Effector memory CD8-positive, alpha-beta T cell (primary cell): ENCODE measurements at regions not wholly inside any gene's neighbourhood (a gene's known extent, or its start where the extent isn't known, plus 50 kb on each side); places are given as distances from the start of the nearest gene placed in this dataset.
"Not testable (repeated sequence)": the region's sequence is repeated elsewhere in the genome, so short reads cannot be mapped to it uniquely, and the experiment has no call there.

Experiments
- ATAC-seq: fragments of 150-1000 bp; cut with Tn5 transposase; replicated peaks from 2 replicates; pipeline ENCODE4 v1.10.0; 2021; ENCODE audit warnings: mild to moderate bottlenecking, moderate library complexity
- DNase-seq, 3 experiments: peaks; one replicate each; pipeline ENCODE4 v3.0.0; 2021
- H3K27ac Mint-ChIP-seq, 2 donors: one replicate each; pipeline ENCODE4 v1.8.0; 2022; ENCODE audit warnings: mild to moderate bottlenecking in 2 of 2, mixed read lengths in 2 of 2, moderate library complexity in 2 of 2
- H3K27me3 Mint-ChIP-seq, 2 donors: one replicate each; pipeline ENCODE4 v1.8.0; 2022; ENCODE audit warnings: mixed read lengths in 2 of 2
- H3K36me3 Mint-ChIP-seq: one replicate; pipeline ENCODE4 v1.8.0; 2022; ENCODE audit warnings: mild to moderate bottlenecking, moderate library complexity, mixed read lengths; ENCODE audit not compliant: insufficient read depth
- H3K4me1 Mint-ChIP-seq, 2 donors: one replicate each; pipeline ENCODE4 v1.8.0; 2022; ENCODE audit warnings: low read depth in 2 of 2, mixed read lengths in 2 of 2
- H3K4me3 Mint-ChIP-seq, 2 donors: one replicate each; pipeline ENCODE4 v1.8.0; 2022; ENCODE audit warnings: mild to moderate bottlenecking in 2 of 2, mixed read lengths in 2 of 2, moderate library complexity in 2 of 2
- H3K9me3 Mint-ChIP-seq, 2 donors: one replicate each; pipeline ENCODE4 v1.8.0; 2022; ENCODE audit warnings: mixed read lengths in 2 of 2

- Mint-ChIP-seq H3K4me1 (peaks cover 53 to 60% of the 10 kb centered on the region in 2 donors), H3K4me3 (peak overlapping the region; percentile 17 to 62), H3K36me3 (peaks cover 6% of the 10 kb centered on the region), H3K27me3 (no peaks in the 10 kb centered on the region), H3K9me3 (peaks cover 0 to 3% of the 10 kb centered on the region in 2 donors), H3K27ac (peak overlapping the region; percentile 23 to 85)
- ATAC-seq = peak; percentile 62
- DNase-seq = peak in 1 of 3 experiments; percentile 17
Observed at GRCh38 chr10:7046615-7047014, 364.2 kb downstream of the SFMBT2 start.

- ATAC-seq (peak; percentile 93), DNase-seq (peak; percentile 42 to 46 (median 45))
- Mint-ChIP-seq H3K4me1 (peaks cover 58 to 63% of the 10 kb centered on the region in 2 donors), H3K27ac (peak overlapping the region; percentile 23 to 26), H3K36me3 (peaks cover 6% of the 10 kb centered on the region), H3K4me3 (peak overlapping the region; percentile 17 to 62), H3K27me3 (no peaks in the 10 kb centered on the region), H3K9me3 (peaks cover 0 to 3% of the 10 kb centered on the region in 2 donors)
Observed at GRCh38 chr10:7045891-7046599, 364.8 kb downstream of the SFMBT2 start.

GRCh38 chr10:7043055-7043653 lies 367.7 kb downstream of the SFMBT2 start:
- Mint-ChIP-seq H3K27ac (peak overlapping the region in 1 of 2 donors; percentile 62), H3K36me3 (peaks cover 6% of the 10 kb centered on the region), H3K27me3 (no peaks in the 10 kb centered on the region), H3K4me3 (peak overlapping the region in 1 of 2 donors; percentile 9), H3K4me1 (peaks cover 73 to 88% of the 10 kb centered on the region in 2 donors), H3K9me3 (no peaks in the 10 kb centered on the region)
- DNase-seq = no peak
- no peak for ATAC-seq

GRCh38 chr10:7042419-7043054 lies 368.3 kb downstream of the SFMBT2 start:
- H3K27ac Mint-ChIP-seq = peak overlapping the region in 1 of 2 donors; percentile 62
- peaks cover 72 to 88% of the 10 kb centered on the region in 2 donors for H3K4me1 Mint-ChIP-seq
- peaks cover 6% of the 10 kb centered on the region for H3K36me3 Mint-ChIP-seq

GRCh38 chr10:7042000-7042399 lies 368.8 kb downstream of the SFMBT2 start:
- DNase-seq (no peak), ATAC-seq (no peak)
- no peak overlapping the region for H3K4me3 Mint-ChIP-seq
- no peaks in the 10 kb centered on the region for H3K27me3 Mint-ChIP-seq
- H3K4me1 Mint-ChIP-seq = peaks cover 69 to 82% of the 10 kb centered on the region in 2 donors
- no peaks in the 10 kb centered on the region for H3K9me3 Mint-ChIP-seq
- H3K27ac Mint-ChIP-seq = peak overlapping the region in 1 of 2 donors; percentile 62
- peaks cover 6% of the 10 kb centered on the region for H3K36me3 Mint-ChIP-seq

More at GRCh38 chr10:7042419-7043054, 368.3 kb downstream of the SFMBT2 start:
- Mint-ChIP-seq H3K27me3 (no peaks in the 10 kb centered on the region), H3K4me3 (peak overlapping the region in 1 of 2 donors; percentile 9), H3K9me3 (no peaks in the 10 kb centered on the region)
- ATAC-seq (no peak), DNase-seq (no peak)

- ATAC-seq (no peak), DNase-seq (no peak)
- no peak overlapping the region for H3K4me3 Mint-ChIP-seq
- H3K36me3 Mint-ChIP-seq = no peaks in the 10 kb centered on the region
- H3K27me3 Mint-ChIP-seq = no peaks in the 10 kb centered on the region
- no peak overlapping the region for H3K27ac Mint-ChIP-seq
- peaks cover 68 to 81% of the 10 kb centered on the region in 2 donors for H3K4me1 Mint-ChIP-seq
- H3K9me3 Mint-ChIP-seq = no peaks in the 10 kb centered on the region
Observed at GRCh38 chr10:7040681-7041080, 370.2 kb downstream of the SFMBT2 start.

GRCh38 chr10:7039859-7040258 lies 371.0 kb downstream of the SFMBT2 start:
- no peaks in the 10 kb centered on the region for H3K27me3 Mint-ChIP-seq
- peak overlapping the region in 1 of 2 donors; percentile 33 for H3K27ac Mint-ChIP-seq
- no peaks in the 10 kb centered on the region for H3K36me3 Mint-ChIP-seq
- ATAC-seq (no peak), DNase-seq (no peak)
- peak overlapping the region in 1 of 2 donors; percentile 16 for H3K4me3 Mint-ChIP-seq
- H3K9me3 Mint-ChIP-seq = peaks cover 0 to 2% of the 10 kb centered on the region in 2 donors
- H3K4me1 Mint-ChIP-seq = peaks cover 72 to 83% of the 10 kb centered on the region in 2 donors

GRCh38 chr10:7038416-7038815 lies 372.4 kb downstream of the SFMBT2 start:
- H3K4me1 Mint-ChIP-seq = peaks cover 70 to 85% of the 10 kb centered on the region in 2 donors
- peaks cover 0 to 3% of the 10 kb centered on the region in 2 donors for H3K9me3 Mint-ChIP-seq
- H3K27ac Mint-ChIP-seq = no peak overlapping the region
- H3K27me3 Mint-ChIP-seq = no peaks in the 10 kb centered on the region
- DNase-seq = no peak
- no peaks in the 10 kb centered on the region for H3K36me3 Mint-ChIP-seq
- no peak overlapping the region for H3K4me3 Mint-ChIP-seq
- ATAC-seq = no peak

GRCh38 chr10:7037434-7037833 lies 373.4 kb downstream of the SFMBT2 start:
- DNase-seq, H3K27me3 Mint-ChIP-seq, H3K36me3 Mint-ChIP-seq, H3K4me3 Mint-ChIP-seq, ATAC-seq, H3K9me3 Mint-ChIP-seq, H3K27ac Mint-ChIP-seq: not testable (repeated sequence)
- H3K4me1 Mint-ChIP-seq = peaks cover 69 to 85% of the 10 kb centered on the region in 2 donors

GRCh38 chr10:7036951-7037350 lies 373.9 kb downstream of the SFMBT2 start:
- ATAC-seq (no peak), DNase-seq (no peak)
- H3K27ac Mint-ChIP-seq = no peak overlapping the region
- H3K4me1 Mint-ChIP-seq = peaks cover 67 to 85% of the 10 kb centered on the region in 2 donors
- no peak overlapping the region for H3K4me3 Mint-ChIP-seq
- H3K9me3 Mint-ChIP-seq = peaks cover 0 to 8% of the 10 kb centered on the region in 2 donors
- no peaks in the 10 kb centered on the region for H3K27me3 Mint-ChIP-seq
- H3K36me3 Mint-ChIP-seq = peaks cover 3% of the 10 kb centered on the region

GRCh38 chr10:7035126-7035761 lies 375.6 kb downstream of the SFMBT2 start:
- Mint-ChIP-seq H3K9me3 (peaks cover 6 to 10% of the 10 kb centered on the region in 2 donors), H3K27ac (peak overlapping the region; percentile 61 to 97), H3K4me1 (peaks cover 61 to 84% of the 10 kb centered on the region in 2 donors), H3K36me3 (peaks cover 5% of the 10 kb centered on the region), H3K4me3 (peak overlapping the region; percentile 58 to 72), H3K27me3 (no peaks in the 10 kb centered on the region)
- DNase-seq = peak in 2 of 3 experiments; percentile 13 to 36
- peak; percentile 66 for ATAC-seq

GRCh38 chr10:7033031-7033430 lies 377.8 kb downstream of the SFMBT2 start:
- peaks cover 14 to 19% of the 10 kb centered on the region in 2 donors for H3K9me3 Mint-ChIP-seq
- H3K27me3 Mint-ChIP-seq = no peaks in the 10 kb centered on the region
- H3K4me1 Mint-ChIP-seq = peaks cover 68 to 86% of the 10 kb centered on the region in 2 donors
- peaks cover 10% of the 10 kb centered on the region for H3K36me3 Mint-ChIP-seq
- DNase-seq = no peak
- peak overlapping the region; percentile 44 to 63 for H3K4me3 Mint-ChIP-seq
- ATAC-seq = no peak
- peak overlapping the region; percentile 51 to 97 for H3K27ac Mint-ChIP-seq
